Hepatocyte (in vitro differentiated cells): ENCODE measurements at regions not wholly inside any gene's neighbourhood (a gene's known extent, or its start where the extent isn't known, plus 50 kb on each side); places are given as distances from the start of the nearest gene placed in this dataset.

Experiments used
- DNase-seq: peaks from one replicate; pipeline ENCODE4 v3.0.0-alpha.2; 2016; ENCODE audit warnings: low spot score
- H2AFZ ChIP-seq: fragments of 200-600 bp; sonication (generic); 2 replicates; pipeline ENCODE4 v1.6.0; 2016; ENCODE audit warnings: antibody characterized with exemption, mild to moderate bottlenecking
- H3K27ac ChIP-seq: fragments of 200-600 bp; sonication (generic); 2 replicates; pipeline ENCODE4 v1.5.1; 2016; ENCODE audit warnings: mild to moderate bottlenecking
- H3K27me3 ChIP-seq: fragments of 200-600 bp; sonication (generic); 2 replicates; pipeline ENCODE4 v1.6.1; 2016
- H3K36me3 ChIP-seq: fragments of 200-600 bp; sonication (generic); replicated peaks from 2 replicates; pipeline ENCODE4 v1.5.1; 2016; ENCODE audit warnings: low read depth; ENCODE audit not compliant: insufficient read depth
- H3K4me1 ChIP-seq: fragments of 200-600 bp; sonication (generic); 2 replicates; pipeline ENCODE4 v1.5.1; 2016; ENCODE audit warnings: mild to moderate bottlenecking, moderate library complexity; ENCODE audit not compliant: insufficient read depth
- H3K4me2 ChIP-seq: fragments of 200-600 bp; sonication (generic); 2 replicates; pipeline ENCODE4 v1.6.0; 2016
- H3K4me3 ChIP-seq: fragments of 200-600 bp; sonication (generic); 2 replicates; pipeline ENCODE4 v1.5.1; 2016; ENCODE audit warnings: mild to moderate bottlenecking
- H3K79me2 ChIP-seq: fragments of 200-600 bp; sonication (generic); 2 replicates; pipeline ENCODE4 v1.6.0; 2017; ENCODE audit warnings: mild to moderate bottlenecking
- H3K9me2 ChIP-seq: fragments of 200-600 bp; sonication (generic); replicated peaks from 2 replicates; pipeline ENCODE4 v1.6.0; 2017; ENCODE audit warnings: mild to moderate bottlenecking; ENCODE audit not compliant: insufficient read depth
- H3K9me3 ChIP-seq: fragments of 200-600 bp; sonication (generic); 2 replicates; pipeline ENCODE4 v1.5.1; 2016; ENCODE audit warnings: low read depth, mild to moderate bottlenecking
- H4K20me1 ChIP-seq: fragments of 200-600 bp; sonication (generic); 2 replicates; pipeline ENCODE4 v1.6.0; 2016; ENCODE audit warnings: mild to moderate bottlenecking; ENCODE audit not compliant: insufficient read depth, poor library complexity, severe bottlenecking
- EZH2 ChIP-seq: fragments of 200-600 bp; sonication (generic); IDR thresholded peaks from 2 replicates; pipeline ENCODE4 v1.6.1; 2016; ENCODE audit warnings: antibody characterized with exemption, mild to moderate bottlenecking, borderline replicate concordance
- EZH2phosphoT487 ChIP-seq: fragments of 200-600 bp; sonication (generic); IDR thresholded peaks from one replicate; pipeline ENCODE4 v1.6.1; 2018; ENCODE audit warnings: antibody characterized with exemption, mild to moderate bottlenecking, low read depth, moderate library complexity; ENCODE audit not compliant: unreplicated experiment, severe bottlenecking
- WGBS: methylation state at CpG from one replicate; pipeline ENCODE4 v1.1.6; 2016; ENCODE audit warnings: low lambda C conversion rate; ENCODE audit errors: missing lambda C conversion rate; 5-methylcytosine and 5-hydroxymethylcytosine counted together
- TF ChIP-seq, protein P1 (sequence below): fragments of 200-600 bp; sonication (generic); IDR thresholded peaks from 2 replicates; pipeline ENCODE4 v1.5.1; 2016; ENCODE audit warnings: antibody characterized with exemption, mild to moderate bottlenecking; ENCODE audit not compliant: poor library complexity

DNA sequence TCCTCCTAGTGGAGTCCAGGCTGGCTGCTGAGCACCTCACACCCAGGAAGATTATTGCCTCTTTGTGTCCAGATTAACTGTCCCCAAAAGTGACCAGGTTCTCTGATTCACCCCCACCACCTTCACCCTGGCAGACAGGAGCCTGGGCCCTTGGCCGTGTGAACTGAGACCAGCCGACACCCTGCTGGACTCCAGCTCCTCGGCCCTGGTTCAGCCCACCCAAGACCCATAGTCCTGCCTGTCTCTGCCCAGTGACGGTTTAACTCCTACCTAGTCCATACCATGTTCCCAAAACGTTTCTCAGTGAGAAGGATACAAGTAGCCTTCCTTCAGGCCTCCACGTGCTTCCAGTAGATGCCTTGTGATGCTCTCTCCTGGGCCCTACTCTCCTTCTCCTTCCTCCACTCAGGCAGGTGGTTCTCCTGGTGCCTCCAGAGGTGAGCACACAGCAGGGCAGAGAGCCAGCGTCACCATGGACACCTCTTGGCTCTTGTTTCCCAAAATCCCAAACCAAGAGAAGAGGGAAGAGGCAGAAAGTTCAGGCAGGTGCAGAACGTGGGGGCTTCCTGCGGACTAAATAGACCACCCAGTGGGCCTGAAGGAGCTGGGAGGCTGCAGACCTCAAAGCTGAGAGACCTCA lies 134.4 kb upstream of the CST7 start:
- H2AFZ ChIP-seq = no peak overlapping the region
- H3K9me3 ChIP-seq = no peaks in the 10 kb centered on the region
- no peak overlapping the region for H3K4me3 ChIP-seq
- 84% methylated on average over 9 of the region's 9 CpGs for WGBS
- DNase-seq = no peak
- no peak overlapping the region for H3K4me2 ChIP-seq
- H3K79me2 ChIP-seq = no peaks in the 10 kb centered on the region
- H3K27me3 ChIP-seq = no peaks in the 10 kb centered on the region
- H4K20me1 ChIP-seq = no peaks in the 10 kb centered on the region
- H3K27ac ChIP-seq = no peak overlapping the region
- no peaks in the 10 kb centered on the region for H3K4me1 ChIP-seq
- H3K36me3 ChIP-seq = no peaks in the 10 kb centered on the region
- TF ChIP-seq EZH2 (no peak), EZH2phosphoT487 (no peak)
- TF ChIP-seq, protein P1, sequence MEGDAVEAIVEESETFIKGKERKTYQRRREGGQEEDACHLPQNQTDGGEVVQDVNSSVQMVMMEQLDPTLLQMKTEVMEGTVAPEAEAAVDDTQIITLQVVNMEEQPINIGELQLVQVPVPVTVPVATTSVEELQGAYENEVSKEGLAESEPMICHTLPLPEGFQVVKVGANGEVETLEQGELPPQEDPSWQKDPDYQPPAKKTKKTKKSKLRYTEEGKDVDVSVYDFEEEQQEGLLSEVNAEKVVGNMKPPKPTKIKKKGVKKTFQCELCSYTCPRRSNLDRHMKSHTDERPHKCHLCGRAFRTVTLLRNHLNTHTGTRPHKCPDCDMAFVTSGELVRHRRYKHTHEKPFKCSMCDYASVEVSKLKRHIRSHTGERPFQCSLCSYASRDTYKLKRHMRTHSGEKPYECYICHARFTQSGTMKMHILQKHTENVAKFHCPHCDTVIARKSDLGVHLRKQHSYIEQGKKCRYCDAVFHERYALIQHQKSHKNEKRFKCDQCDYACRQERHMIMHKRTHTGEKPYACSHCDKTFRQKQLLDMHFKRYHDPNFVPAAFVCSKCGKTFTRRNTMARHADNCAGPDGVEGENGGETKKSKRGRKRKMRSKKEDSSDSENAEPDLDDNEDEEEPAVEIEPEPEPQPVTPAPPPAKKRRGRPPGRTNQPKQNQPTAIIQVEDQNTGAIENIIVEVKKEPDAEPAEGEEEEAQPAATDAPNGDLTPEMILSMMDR = no peak
- no peaks in the 10 kb centered on the region for H3K9me2 ChIP-seq

DNA sequence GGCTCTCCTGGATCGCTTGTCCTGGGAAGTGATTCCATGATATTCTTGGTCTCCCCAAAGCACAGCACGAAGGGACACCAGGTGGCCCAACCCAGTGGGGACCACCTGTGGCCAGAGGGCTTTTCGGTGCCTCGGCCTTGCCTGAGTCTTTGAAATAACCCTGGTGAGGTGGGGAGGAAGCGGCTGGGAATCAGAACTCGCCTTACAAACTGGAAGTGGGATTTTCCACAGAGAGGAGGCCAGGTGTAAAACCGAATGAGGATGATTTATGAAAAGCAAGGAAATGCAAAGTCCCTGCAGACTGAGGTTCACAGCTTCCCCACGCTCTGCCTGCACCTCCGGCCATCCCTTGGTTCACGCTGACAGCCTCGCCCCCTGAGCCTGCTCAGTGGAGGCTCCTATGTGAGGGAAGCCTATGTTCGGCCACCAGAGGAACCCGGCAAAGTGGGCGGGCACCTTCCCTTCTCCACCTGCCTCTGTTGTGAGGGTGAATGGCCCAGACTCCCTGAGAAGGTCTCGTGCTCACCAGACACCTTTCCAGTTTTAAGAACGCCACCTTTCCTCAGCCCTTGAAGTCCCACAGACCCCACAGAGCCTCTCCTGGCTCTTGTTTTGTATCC lies 133.8 kb upstream of the CST7 start:
- no peaks in the 10 kb centered on the region for H4K20me1 ChIP-seq
- H3K4me1 ChIP-seq = no peaks in the 10 kb centered on the region
- no peaks in the 10 kb centered on the region for H3K9me2 ChIP-seq
- 88% methylated on average over 16 of the region's 16 CpGs for WGBS
- no peak overlapping the region for H3K4me2 ChIP-seq
- H3K27me3 ChIP-seq = no peaks in the 10 kb centered on the region
- TF ChIP-seq EZH2phosphoT487 (no peak), EZH2 (no peak)
- TF ChIP-seq, protein P1 = no peak
- no peak overlapping the region for H3K27ac ChIP-seq
- H3K4me3 ChIP-seq = no peak overlapping the region
- no peak overlapping the region for H2AFZ ChIP-seq
- no peaks in the 10 kb centered on the region for H3K9me3 ChIP-seq
- no peaks in the 10 kb centered on the region for H3K36me3 ChIP-seq
- no peaks in the 10 kb centered on the region for H3K79me2 ChIP-seq
- DNase-seq = no peak

DNA sequence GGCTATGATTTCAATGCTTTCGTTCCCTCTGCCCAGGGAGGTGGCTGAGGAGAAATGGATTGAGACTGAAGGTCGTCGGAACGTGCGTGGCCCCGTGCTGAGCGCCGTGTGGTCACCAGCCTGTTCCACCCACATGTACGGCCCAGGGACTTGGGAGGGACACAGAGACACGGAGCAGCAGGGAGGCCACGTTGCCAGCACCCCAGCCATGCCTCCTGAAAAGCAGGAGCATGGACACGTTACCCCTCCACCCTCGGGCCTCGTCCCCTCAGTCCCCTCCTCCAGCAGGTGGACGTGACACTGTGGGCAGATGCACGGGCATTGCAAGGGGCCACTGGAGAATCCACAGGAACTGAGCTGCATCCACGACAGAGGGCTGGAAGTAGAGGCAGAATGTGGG lies 133.1 kb upstream of the CST7 start:
- no peak for DNase-seq
- no peak overlapping the region for H2AFZ ChIP-seq
- no peak overlapping the region for H3K4me3 ChIP-seq
- no peaks in the 10 kb centered on the region for H3K27me3 ChIP-seq
- H3K79me2 ChIP-seq = no peaks in the 10 kb centered on the region
- no peaks in the 10 kb centered on the region for H4K20me1 ChIP-seq
- no peaks in the 10 kb centered on the region for H3K9me2 ChIP-seq
- WGBS = 94% methylated on average over 17 of the region's 17 CpGs
- no peak overlapping the region for H3K4me2 ChIP-seq
- no peak overlapping the region for H3K27ac ChIP-seq
- no peaks in the 10 kb centered on the region for H3K4me1 ChIP-seq
- TF ChIP-seq, protein P1 = no peak
- no peak for TF ChIP-seq EZH2
- TF ChIP-seq EZH2phosphoT487 = no peak
- no peaks in the 10 kb centered on the region for H3K36me3 ChIP-seq
- no peaks in the 10 kb centered on the region for H3K9me3 ChIP-seq
